ENCODE measurements at regions not wholly inside any gene's neighbourhood (a gene's known extent, or its start where the extent isn't known, plus 50 kb on each side); places are given as distances from the start of the nearest gene placed in this dataset.
"Not testable (repeated sequence)": the region's sequence is repeated elsewhere in the genome, so short reads cannot be mapped to it uniquely, and the experiment has no call there.

GRCh38 chr2:111529022-111529421 lies 355.0 kb downstream of the ANAPC1 start:
- TF ChIP-seq CTCF (conservative IDR thresholded peaks at IDR 0.05; ENCODE audit: low read depth, low read length); EZH2 (IDR thresholded peaks at IDR 0.05; ENCODE audit: low read length, unreplicated experiment); EZH2phosphoT487 (IDR thresholded peaks at IDR 0.05; ENCODE audit: borderline replicate concordance, low read length): not testable (repeated sequence)

All from PC-3 (cell line).